WTC11 (cell line): ENCODE measurements at regions not wholly inside any gene's neighbourhood (a gene's known extent, or its start where the extent isn't known, plus 50 kb on each side); places are given as distances from the start of the nearest gene placed in this dataset.
"Not testable (repeated sequence)": the region's sequence is repeated elsewhere in the genome, so short reads cannot be mapped to it uniquely, and the experiment has no call there.

Source experiments
- ATAC-seq: fragments of 200-7000 bp; cut with Tn5 transposase; 2 replicates; pipeline ENCODE4 v1.10.0; 2021; ENCODE audit warnings: mild to moderate bottlenecking, moderate library complexity
- CTCF ChIA-PET: fragments of 300-600 bp; sonication (Branson Sonifier 250); formaldehyde crosslinking; loops from one replicate; lab custom pipeline; 2021; ENCODE audit warnings: antibody characterized with exemption; lab: Charles Lee
- POLR2A ChIA-PET: fragments of 350-600 bp; sonication (Branson Sonifier 250); formaldehyde crosslinking; loops from one replicate; lab custom pipeline; 2021; ENCODE audit warnings: antibody characterized with exemption; lab: Charles Lee
- DNase-seq: peaks from one replicate; pipeline ENCODE4 v3.0.0; 2021; ENCODE audit warnings: low spot score
- H3K27ac Mint-ChIP-seq: 2 replicates; pipeline ENCODE4 v1.8.0; 2021; ENCODE audit warnings: mixed read lengths
- H3K27me3 Mint-ChIP-seq: 2 replicates; pipeline ENCODE4 v1.8.0; 2021; ENCODE audit warnings: low read depth, mild to moderate bottlenecking, moderate library complexity, mixed read lengths
- H3K36me3 Mint-ChIP-seq: 2 replicates; pipeline ENCODE4 v1.8.0; 2021; ENCODE audit warnings: mixed read lengths
- H3K4me1 Mint-ChIP-seq: 2 replicates; pipeline ENCODE4 v1.8.0; 2022; ENCODE audit warnings: mixed read lengths
- H3K4me3 Mint-ChIP-seq: 2 replicates; pipeline ENCODE4 v1.8.0; 2021; ENCODE audit warnings: mild to moderate bottlenecking, moderate library complexity, mixed read lengths
- H3K9me3 Mint-ChIP-seq: 2 replicates; pipeline ENCODE4 v1.8.0; 2021; ENCODE audit warnings: mixed read lengths
- ATF1 ChIP-seq: sonication (generic); formaldehyde crosslinking; IDR thresholded peaks from 2 replicates; pipeline ENCODE4 v1.8.1; 2023; ENCODE audit warnings: mild to moderate bottlenecking, moderate library complexity, missing genetic modification reagents
- CBFB ChIP-seq: sonication (generic); formaldehyde crosslinking; IDR thresholded peaks from 2 replicates; pipeline ENCODE4 v1.8.1; 2022; ENCODE audit warnings: mild to moderate bottlenecking, low read depth, missing genetic modification reagents
- CREM ChIP-seq: sonication (generic); formaldehyde crosslinking; IDR thresholded peaks from 2 replicates; pipeline ENCODE4 v1.8.1; 2022; ENCODE audit warnings: mild to moderate bottlenecking, missing genetic modification reagents, moderate library complexity
- E2F1 ChIP-seq: sonication (generic); formaldehyde crosslinking; IDR thresholded peaks from 2 replicates; pipeline ENCODE4 v1.8.0; 2022; ENCODE audit warnings: mild to moderate bottlenecking, missing genetic modification reagents
- FOXJ3 ChIP-seq: sonication (generic); formaldehyde crosslinking; IDR thresholded peaks from 2 replicates; pipeline ENCODE4 v1.9.0; 2021; ENCODE audit warnings: missing genetic modification reagents, mild to moderate bottlenecking, borderline replicate concordance
- FOXK1 ChIP-seq: sonication (generic); formaldehyde crosslinking; IDR thresholded peaks from 2 replicates; pipeline ENCODE4 v1.8.0; 2022; ENCODE audit warnings: mild to moderate bottlenecking, moderate library complexity, missing genetic modification reagents
- GABPB1 ChIP-seq: sonication (generic); formaldehyde crosslinking; IDR thresholded peaks from 2 replicates; pipeline ENCODE4 v1.8.1; 2023; ENCODE audit warnings: mild to moderate bottlenecking, missing genetic modification reagents
- GTF2I ChIP-seq: fragments of 250-450 bp; sonication (Bioruptor Pico); conservative IDR thresholded peaks from 2 replicates; pipeline ENCODE4 v1.4.0; 2021; ENCODE audit warnings: mild to moderate bottlenecking
- IRF1 ChIP-seq: sonication (generic); formaldehyde crosslinking; IDR thresholded peaks from 2 replicates; pipeline ENCODE4 v1.8.0; 2023; ENCODE audit warnings: missing genetic modification reagents
- MAX ChIP-seq: sonication (generic); formaldehyde crosslinking; IDR thresholded peaks from 2 replicates; pipeline ENCODE4 v1.8.0; 2022; ENCODE audit warnings: mild to moderate bottlenecking, missing genetic modification reagents
- NFATC4 ChIP-seq: fragments of 250-450 bp; sonication (Bioruptor Pico); IDR thresholded peaks from 2 replicates; pipeline ENCODE4 v1.9.0; 2021; ENCODE audit warnings: mild to moderate bottlenecking
- OVOL2 ChIP-seq: fragments of 250-450 bp; sonication (Bioruptor Pico); IDR thresholded peaks from 2 replicates; pipeline ENCODE4 v1.9.0; 2021; ENCODE audit warnings: mild to moderate bottlenecking, borderline replicate concordance
- PREB ChIP-seq: sonication (generic); formaldehyde crosslinking; IDR thresholded peaks from 2 replicates; pipeline ENCODE4 v1.8.1; 2022; ENCODE audit warnings: mild to moderate bottlenecking, missing genetic modification reagents, moderate library complexity, borderline replicate concordance
- SP1 ChIP-seq: sonication (generic); formaldehyde crosslinking; conservative IDR thresholded peaks from 2 replicates; pipeline ENCODE4 v1.8.1; 2022; ENCODE audit warnings: missing genetic modification reagents
- STAT6 ChIP-seq: sonication (generic); formaldehyde crosslinking; conservative IDR thresholded peaks from 2 replicates; pipeline ENCODE4 v1.8.1; 2023; ENCODE audit warnings: mild to moderate bottlenecking, low read depth, missing genetic modification reagents, moderate library complexity
- USF2 ChIP-seq: sonication (generic); formaldehyde crosslinking; IDR thresholded peaks from 2 replicates; pipeline ENCODE4 v1.8.1; 2023; ENCODE audit warnings: mild to moderate bottlenecking, missing genetic modification reagents, moderate library complexity
- ZNF263 ChIP-seq: sonication (generic); formaldehyde crosslinking; IDR thresholded peaks from 2 replicates; pipeline ENCODE4 v1.8.1; 2022; ENCODE audit warnings: low read depth, mild to moderate bottlenecking, moderate library complexity, missing genetic modification reagents
- TF ChIP-seq, protein P1 (sequence below): sonication (generic); formaldehyde crosslinking; IDR thresholded peaks from 2 replicates; pipeline ENCODE4 v1.8.1; 2023; ENCODE audit warnings: mild to moderate bottlenecking, missing genetic modification reagents, borderline replicate concordance

DNA sequence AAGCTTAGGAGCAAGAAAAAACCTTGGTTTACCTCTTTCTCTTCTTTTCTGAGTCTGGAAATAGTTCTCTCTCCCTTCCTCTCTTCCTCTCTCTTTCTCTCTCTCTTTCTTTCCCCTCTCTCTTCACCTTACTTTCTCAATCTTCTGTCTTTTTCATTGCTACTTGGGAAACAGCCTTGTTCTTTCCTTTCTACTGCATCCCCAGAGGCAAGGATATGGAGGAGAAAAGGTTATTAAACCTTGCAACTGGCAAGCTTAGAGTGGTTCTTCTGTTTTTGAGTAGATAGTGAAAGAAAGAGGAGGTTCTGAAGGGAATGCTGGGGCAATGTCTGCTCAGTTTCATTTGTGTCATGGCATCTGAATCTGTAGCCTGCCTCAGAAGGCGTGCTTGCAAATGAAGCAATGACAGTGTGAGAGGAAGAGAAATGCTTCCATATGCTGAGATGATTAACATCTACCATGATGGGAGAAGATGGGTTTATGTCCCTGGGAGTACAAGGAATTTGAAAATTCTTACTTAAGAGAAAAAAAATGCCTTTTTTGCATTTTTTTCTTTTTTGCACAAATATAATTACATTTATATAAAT is 190.6 kb downstream of the CEP135 start:
- ATAC-seq, result no peak
- POLR2A ChIA-PET, result no interaction called here
- no peak overlapping the region for H3K27ac Mint-ChIP-seq

DNA sequence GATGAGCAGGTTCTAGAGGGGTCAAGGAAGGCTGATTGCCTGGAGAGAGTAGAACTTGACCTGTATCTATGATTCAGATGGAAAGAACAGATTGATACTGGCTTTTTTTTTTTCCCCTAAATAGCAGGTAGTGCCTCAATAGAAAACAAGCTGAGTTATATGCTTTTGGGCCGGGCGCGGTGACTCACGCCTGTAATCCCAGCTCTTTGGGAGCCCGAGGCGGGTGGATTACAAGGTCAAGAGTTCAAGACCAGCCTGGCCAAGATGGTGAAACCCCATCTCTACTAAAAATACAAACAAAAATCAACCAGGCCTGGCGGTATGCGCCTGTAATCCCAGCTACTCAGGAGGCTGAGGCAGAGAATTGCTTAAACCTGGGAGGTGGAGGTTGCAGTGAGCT is 186.1 kb downstream of the CEP135 start:
- not testable (repeated sequence) for ATAC-seq, H3K36me3 Mint-ChIP-seq, H3K9me3 Mint-ChIP-seq, H3K4me3 Mint-ChIP-seq, H3K27ac Mint-ChIP-seq, H3K27me3 Mint-ChIP-seq, DNase-seq
- ChIA-PET POLR2A (interaction anchor here (0.7 kb wide), 2 partner anchors 31 to 165 kb away, joined by 3 read pairs; no protein-coding TSS in a partner anchor), CTCF (interaction anchor here (1.2 kb wide), 1 partner anchor 167 kb away, joined by 3 read pairs; no protein-coding TSS in a partner anchor)
- H3K4me1 Mint-ChIP-seq, result peaks cover 23% of the 10 kb centered on the region

More for the DNA sequence above, 190.6 kb downstream of the CEP135 start:
- H3K9me3 Mint-ChIP-seq, result no peaks in the 10 kb centered on the region; the same call in 1 of the 2 replicates
- TF ChIP-seq SP1 (CRISPR knock-in tag) (no peak), OVOL2 (no peak), STAT6 (no peak), CBFB (CRISPR knock-in tag) (no peak), GABPB1 (CRISPR knock-in tag) (no peak), FOXK1 (CRISPR knock-in tag) (no peak), E2F1 (CRISPR knock-in tag) (no peak), GTF2I (CRISPR knock-in tag) (no peak), NFATC4 (CRISPR knock-in tag) (no peak), PREB (CRISPR knock-in tag) (no peak)
- TF ChIP-seq, all 79 proteins: peak for 0
- Mint-ChIP-seq H3K4me3 (no peak overlapping the region), H3K4me1 (peaks cover 9% of the 10 kb centered on the region), H3K27me3 (no peaks in the 10 kb centered on the region), H3K36me3 (no peaks in the 10 kb centered on the region)
- no peak for DNase-seq
- CTCF ChIA-PET, result no interaction called here

GRCh38 chr4:56134266-56134665 is 185.5 kb downstream of the CEP135 start:
- no peak overlapping the region for H3K4me3 Mint-ChIP-seq
- H3K27ac Mint-ChIP-seq, result no peak overlapping the region
- CTCF ChIA-PET, result interaction anchor here (0.6 to 1.2 kb wide), 3 partner anchors 22 to 168 kb away, joined by 3 read pairs; no protein-coding TSS in a partner anchor
- no peaks in the 10 kb centered on the region for H3K27me3 Mint-ChIP-seq
- H3K9me3 Mint-ChIP-seq, result no peaks in the 10 kb centered on the region
- H3K36me3 Mint-ChIP-seq, result no peaks in the 10 kb centered on the region
- TF ChIP-seq, protein P1, sequence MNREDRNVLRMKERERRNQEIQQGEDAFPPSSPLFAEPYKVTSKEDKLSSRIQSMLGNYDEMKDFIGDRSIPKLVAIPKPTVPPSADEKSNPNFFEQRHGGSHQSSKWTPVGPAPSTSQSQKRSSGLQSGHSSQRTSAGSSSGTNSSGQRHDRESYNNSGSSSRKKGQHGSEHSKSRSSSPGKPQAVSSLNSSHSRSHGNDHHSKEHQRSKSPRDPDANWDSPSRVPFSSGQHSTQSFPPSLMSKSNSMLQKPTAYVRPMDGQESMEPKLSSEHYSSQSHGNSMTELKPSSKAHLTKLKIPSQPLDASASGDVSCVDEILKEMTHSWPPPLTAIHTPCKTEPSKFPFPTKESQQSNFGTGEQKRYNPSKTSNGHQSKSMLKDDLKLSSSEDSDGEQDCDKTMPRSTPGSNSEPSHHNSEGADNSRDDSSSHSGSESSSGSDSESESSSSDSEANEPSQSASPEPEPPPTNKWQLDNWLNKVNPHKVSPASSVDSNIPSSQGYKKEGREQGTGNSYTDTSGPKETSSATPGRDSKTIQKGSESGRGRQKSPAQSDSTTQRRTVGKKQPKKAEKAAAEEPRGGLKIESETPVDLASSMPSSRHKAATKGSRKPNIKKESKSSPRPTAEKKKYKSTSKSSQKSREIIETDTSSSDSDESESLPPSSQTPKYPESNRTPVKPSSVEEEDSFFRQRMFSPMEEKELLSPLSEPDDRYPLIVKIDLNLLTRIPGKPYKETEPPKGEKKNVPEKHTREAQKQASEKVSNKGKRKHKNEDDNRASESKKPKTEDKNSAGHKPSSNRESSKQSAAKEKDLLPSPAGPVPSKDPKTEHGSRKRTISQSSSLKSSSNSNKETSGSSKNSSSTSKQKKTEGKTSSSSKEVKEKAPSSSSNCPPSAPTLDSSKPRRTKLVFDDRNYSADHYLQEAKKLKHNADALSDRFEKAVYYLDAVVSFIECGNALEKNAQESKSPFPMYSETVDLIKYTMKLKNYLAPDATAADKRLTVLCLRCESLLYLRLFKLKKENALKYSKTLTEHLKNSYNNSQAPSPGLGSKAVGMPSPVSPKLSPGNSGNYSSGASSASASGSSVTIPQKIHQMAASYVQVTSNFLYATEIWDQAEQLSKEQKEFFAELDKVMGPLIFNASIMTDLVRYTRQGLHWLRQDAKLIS (CRISPR knock-in tag), result no peak
- no peak for TF ChIP-seq IRF1
- no peak for TF ChIP-seq CREM (CRISPR knock-in tag)
- TF ChIP-seq USF2, result no peak
- TF ChIP-seq PREB (CRISPR knock-in tag), result no peak
- TF ChIP-seq FOXJ3, result no peak
- TF ChIP-seq ATF1 (CRISPR knock-in tag), result no peak
- TF ChIP-seq MAX (CRISPR knock-in tag), result no peak
- no peak for TF ChIP-seq ZNF263
- TF ChIP-seq, all 79 proteins: peak for 0
- ATAC-seq, result peak; percentile 45
- no peak for DNase-seq
- H3K4me1 Mint-ChIP-seq, result peaks cover 24% of the 10 kb centered on the region
- POLR2A ChIA-PET, result interaction anchor here (0.7 kb wide), 1 partner anchor 166 kb away, joined by 3 read pairs; no protein-coding TSS in a partner anchor
